T-cell (primary cell): ENCODE measurements at regions not wholly inside any gene's neighbourhood (a gene's known extent, or its start where the extent isn't known, plus 50 kb on each side); places are given as distances from the start of the nearest gene placed in this dataset.

Source experiments
- ATAC-seq, 4 experiments: fragments of 200-7000 bp in 3 of 4; fragments of 150-1000 bp in 1 of 4; cut with Tn5 transposase; replicated peaks in 1 of 4; 1 replicate in 3 of 4; 2 replicates in 1 of 4; pipeline ENCODE4 v1.10.0; 2021; ENCODE audit warnings: moderate library complexity in 3 of 4, mild to moderate bottlenecking in 2 of 4, moderate number of reproducible peaks in 1 of 4
- CTCF ChIA-PET, 2 donors: fragments of 300-600 bp; sonication (Branson Sonifier 250); formaldehyde crosslinking; loops; one replicate each; lab custom pipeline; 2022; ENCODE audit warnings: antibody characterized with exemption in 2 of 2; lab: Charles Lee
- POLR2A ChIA-PET, 2 donors: fragments of 300-600 bp; sonication (Branson Sonifier 250); formaldehyde crosslinking; loops; one replicate each; lab custom pipeline; 2022; ENCODE audit warnings: antibody characterized with exemption in 2 of 2; lab: Charles Lee
- DNase-seq, 35 experiments: peaks; one replicate each; pipeline versions ENCODE4 v3.0.0 to v3.0.0-alpha.2; 2013 to 2023
- H3K27ac ChIP-seq: one replicate; pipeline ENCODE4 v1.5.1; 2013; ENCODE audit warnings: low read length
- H3K27me3 ChIP-seq, 2 experiments: replicated peaks in 1 of 2; 1 replicate in 1 of 2; 2 replicates in 1 of 2; pipeline versions ENCODE4 v1.6.1 to v1.7.0; 2013; ENCODE audit warnings: low read length in 1 of 2, mixed read lengths in 1 of 2; ENCODE audit not compliant: control insufficient read depth in 2 of 2, insufficient read depth in 2 of 2; ENCODE audit errors: extremely low read depth in 1 of 2
- H3K36me3 ChIP-seq, 2 donors: 1 replicate in 1 of 2; 2 replicates in 1 of 2; pipeline versions ENCODE4 v1.6.1 to v1.7.0; 2013; ENCODE audit warnings: low read length in 1 of 2; ENCODE audit not compliant: control insufficient read depth in 2 of 2, insufficient read depth in 1 of 2; ENCODE audit errors: extremely low read depth in 1 of 2
- H3K4me1 ChIP-seq, 2 experiments: 1 replicate in 1 of 2; 2 replicates in 1 of 2; pipeline versions ENCODE4 v1.6.1 to v1.7.0; 2013; ENCODE audit warnings: low read length in 2 of 2, mixed read lengths in 1 of 2; ENCODE audit not compliant: insufficient read depth in 2 of 2, control insufficient read depth in 1 of 2; ENCODE audit errors: extremely low read depth in 1 of 2
- H3K4me3 ChIP-seq, 2 donors: 1 replicate in 1 of 2; 2 replicates in 1 of 2; pipeline versions ENCODE4 v1.5.1 to v1.7.0; 2013; ENCODE audit warnings: mild to moderate bottlenecking in 2 of 2, low read length in 1 of 2, moderate library complexity in 1 of 2; ENCODE audit not compliant: control insufficient read depth in 1 of 2; ENCODE audit errors: extremely low read depth in 1 of 2
- H3K9me3 ChIP-seq: 2 replicates; pipeline ENCODE4 v1.7.0; 2013
- H3K27ac Mint-ChIP-seq, 2 donors: one replicate each; pipeline ENCODE4 v1.8.0; 2020 to 2021; ENCODE audit warnings: mild to moderate bottlenecking in 2 of 2, mixed read lengths in 2 of 2
- H3K27me3 Mint-ChIP-seq, 2 donors: one replicate each; pipeline ENCODE4 v1.8.0; 2021 to 2022; ENCODE audit warnings: mixed read lengths in 2 of 2
- H3K36me3 Mint-ChIP-seq: one replicate; pipeline ENCODE4 v1.8.0; 2021; ENCODE audit warnings: mixed read lengths
- H3K4me1 Mint-ChIP-seq, 3 donors: one replicate each; pipeline ENCODE4 v1.8.0; 2020 to 2022; ENCODE audit warnings: mixed read lengths in 3 of 3, mild to moderate bottlenecking in 1 of 3
- H3K4me3 Mint-ChIP-seq, 3 donors: one replicate each; pipeline ENCODE4 v1.8.0; 2020 to 2022; ENCODE audit warnings: mild to moderate bottlenecking in 3 of 3, mixed read lengths in 3 of 3, moderate library complexity in 3 of 3
- H3K9me3 Mint-ChIP-seq, 3 donors: one replicate each; pipeline ENCODE4 v1.8.0; 2020 to 2022; ENCODE audit warnings: mixed read lengths in 3 of 3
- WGBS: methylation state at CpG from one replicate; pipeline ENCODE4 v1.1.5; 2013; ENCODE audit warnings: missing lambda C conversion rate; ENCODE audit not compliant: insufficient coverage; 5-methylcytosine and 5-hydroxymethylcytosine counted together

- Mint-ChIP-seq H3K9me3 (peaks cover 5 to 37% (median 13%) of the 10 kb centered on the region in 3 donors), H3K4me1 (no peaks in the 10 kb centered on the region), H3K4me3 (no peak overlapping the region), H3K27ac (no peak overlapping the region), H3K36me3 (no peaks in the 10 kb centered on the region), H3K27me3 (no peaks in the 10 kb centered on the region)
- ATAC-seq: no peak
- no peaks in the 10 kb centered on the region for H3K9me3 ChIP-seq
- H3K4me3 ChIP-seq: no peak overlapping the region
- no peak overlapping the region for H3K27ac ChIP-seq
- CTCF ChIA-PET: no interaction called here
- H3K36me3 ChIP-seq: no peaks in the 10 kb centered on the region
- no CpG with 5 or more reads among the region's 1 CpG for WGBS
- H3K27me3 ChIP-seq: no peaks in the 10 kb centered on the region
- DNase-seq: no peak
- H3K4me1 ChIP-seq: no peaks in the 10 kb centered on the region
- POLR2A ChIA-PET: no interaction called here
Measured at GRCh38 chr5:27592231-27592630, 553.8 kb upstream of the CDH9 start.

- POLR2A ChIA-PET: no interaction called here
- H3K36me3 Mint-ChIP-seq: no peaks in the 10 kb centered on the region
- CTCF ChIA-PET: interaction anchor here (0.5 kb wide), 2 partner anchors 22 to 86 kb away, joined by 3 to 4 read pairs; no protein-coding TSS in a partner anchor
Measured at GRCh38 chr5:27590503-27590902, 552.1 kb upstream of the CDH9 start.

GRCh38 chr5:27578279-27578678, 539.9 kb upstream of the CDH9 start:
- ATAC-seq: no peak
- Histone ChIP-seq H3K9me3 (no peaks in the 10 kb centered on the region), H3K27me3 (no peaks in the 10 kb centered on the region), H3K4me1 (no peaks in the 10 kb centered on the region), H3K4me3 (no peak overlapping the region), H3K36me3 (no peaks in the 10 kb centered on the region), H3K27ac (no peak overlapping the region)
- no peak for DNase-seq
- CTCF ChIA-PET: no interaction called here
- no peaks in the 10 kb centered on the region for H3K27me3 Mint-ChIP-seq
- no peak overlapping the region for H3K27ac Mint-ChIP-seq
- POLR2A ChIA-PET: no interaction called here
- no peaks in the 10 kb centered on the region for H3K4me1 Mint-ChIP-seq
- H3K9me3 Mint-ChIP-seq: peaks cover 3 to 17% (median 10%) of the 10 kb centered on the region in 3 donors
- no peaks in the 10 kb centered on the region for H3K36me3 Mint-ChIP-seq
- no peak overlapping the region for H3K4me3 Mint-ChIP-seq

More at GRCh38 chr5:27590503-27590902, 552.1 kb upstream of the CDH9 start:
- Mint-ChIP-seq H3K27me3 (no peaks in the 10 kb centered on the region), H3K27ac (no peak overlapping the region), H3K4me3 (no peak overlapping the region), H3K4me1 (no peaks in the 10 kb centered on the region), H3K9me3 (peaks cover 5 to 42% (median 15%) of the 10 kb centered on the region in 3 donors)
- ATAC-seq: no peak
- 92% methylated on average over 6 of the region's 6 CpGs for WGBS
- Histone ChIP-seq H3K4me3 (no peak overlapping the region), H3K27me3 (no peaks in the 10 kb centered on the region), H3K36me3 (no peaks in the 10 kb centered on the region), H3K4me1 (no peaks in the 10 kb centered on the region), H3K27ac (no peak overlapping the region), H3K9me3 (no peaks in the 10 kb centered on the region)
- no peak for DNase-seq

- Mint-ChIP-seq H3K36me3 (no peaks in the 10 kb centered on the region), H3K4me1 (no peaks in the 10 kb centered on the region), H3K4me3 (no peak overlapping the region), H3K27ac (no peak overlapping the region), H3K9me3 (peaks cover 0 to 12% (median 3%) of the 10 kb centered on the region in 3 donors), H3K27me3 (no peaks in the 10 kb centered on the region)
- ChIA-PET CTCF (no interaction called here), POLR2A (no interaction called here)
- no peak for DNase-seq
- 100% methylated on average over 1 of the region's 4 CpGs for WGBS
- H3K9me3 ChIP-seq: no peaks in the 10 kb centered on the region
- H3K27ac ChIP-seq: no peak overlapping the region
- no peaks in the 10 kb centered on the region for H3K36me3 ChIP-seq
- no peaks in the 10 kb centered on the region for H3K27me3 ChIP-seq
- no peak overlapping the region for H3K4me3 ChIP-seq
- no peak for ATAC-seq
- H3K4me1 ChIP-seq: no peaks in the 10 kb centered on the region
Measured at GRCh38 chr5:27571681-27572080, 533.3 kb upstream of the CDH9 start.

- no peaks in the 10 kb centered on the region for H3K4me1 Mint-ChIP-seq
- Histone ChIP-seq H3K9me3 (no peaks in the 10 kb centered on the region), H3K36me3 (no peaks in the 10 kb centered on the region), H3K27ac (no peak overlapping the region), H3K4me1 (no peaks in the 10 kb centered on the region), H3K4me3 (no peak overlapping the region), H3K27me3 (no peaks in the 10 kb centered on the region)
- H3K4me3 Mint-ChIP-seq: no peak overlapping the region
- no peaks in the 10 kb centered on the region for H3K36me3 Mint-ChIP-seq
- ATAC-seq (no peak), DNase-seq (no peak)
- peaks cover 0 to 9% (median 0%) of the 10 kb centered on the region in 3 donors for H3K9me3 Mint-ChIP-seq
- no CpG with 5 or more reads among the region's 2 CpGs for WGBS
- ChIA-PET POLR2A (no interaction called here), CTCF (interaction anchor here in 1 of 2 donors (0.7 kb wide), 1 partner anchor 22 kb away, joined by 4 read pairs; no protein-coding TSS in a partner anchor)
- no peaks in the 10 kb centered on the region for H3K27me3 Mint-ChIP-seq
- no peak overlapping the region for H3K27ac Mint-ChIP-seq
Measured at GRCh38 chr5:27568811-27569210, 530.4 kb upstream of the CDH9 start.

GRCh38 chr5:27561408-27561807, 523.0 kb upstream of the CDH9 start:
- Mint-ChIP-seq H3K4me3 (no peak overlapping the region), H3K36me3 (no peaks in the 10 kb centered on the region), H3K27ac (no peak overlapping the region), H3K27me3 (no peaks in the 10 kb centered on the region), H3K9me3 (peaks cover 4 to 8% (median 8%) of the 10 kb centered on the region in 3 donors), H3K4me1 (no peaks in the 10 kb centered on the region)
- DNase-seq (no peak), ATAC-seq (no peak)
- ChIA-PET POLR2A (no interaction called here), CTCF (no interaction called here)
- Histone ChIP-seq H3K4me3 (no peak overlapping the region), H3K9me3 (no peaks in the 10 kb centered on the region), H3K36me3 (no peaks in the 10 kb centered on the region), H3K4me1 (no peaks in the 10 kb centered on the region), H3K27me3 (no peaks in the 10 kb centered on the region), H3K27ac (no peak overlapping the region)
- 92% methylated on average over 2 of the region's 16 CpGs for WGBS

- no peak for ATAC-seq
Measured at GRCh38 chr5:27548484-27548883, 510.1 kb upstream of the CDH9 start.

More at GRCh38 chr5:27548484-27548883, 510.1 kb upstream of the CDH9 start:
- no peak overlapping the region for H3K27ac ChIP-seq
- Mint-ChIP-seq H3K27ac (no peak overlapping the region), H3K27me3 (no peaks in the 10 kb centered on the region), H3K4me3 (no peak overlapping the region), H3K36me3 (no peaks in the 10 kb centered on the region), H3K4me1 (no peaks in the 10 kb centered on the region), H3K9me3 (peaks cover 16 to 32% (median 30%) of the 10 kb centered on the region in 3 donors)
- no peaks in the 10 kb centered on the region for H3K36me3 ChIP-seq
- H3K9me3 ChIP-seq: no peaks in the 10 kb centered on the region
- no peak for DNase-seq
- ChIA-PET POLR2A (no interaction called here), CTCF (no interaction called here)
- WGBS: 83% methylated on average over 1 of the region's 2 CpGs
- no peaks in the 10 kb centered on the region for H3K4me1 ChIP-seq
- no peaks in the 10 kb centered on the region for H3K27me3 ChIP-seq
- H3K4me3 ChIP-seq: no peak overlapping the region
